Panc1 (cell line): ENCODE measurements at regions not wholly inside any gene's neighbourhood (a gene's known extent, or its start where the extent isn't known, plus 50 kb on each side); places are given as distances from the start of the nearest gene placed in this dataset.

Experiments used
- ATAC-seq: fragments of 200-7000 bp; cut with Tn5 transposase; 2 replicates; pipeline ENCODE4 v1.9.1; 2020; ENCODE audit warnings: mild to moderate bottlenecking, moderate library complexity
- BruUV-seq: library from RNA; stranded (reverse); fragments of 400-500 nt; replicated peaks from 2 replicates; lab custom pipeline; 2021; lab: Mats Ljungman, UMichigan
- CTCF ChIA-PET: fragments of 300-600 bp; sonication (Branson Sonifier 250); formaldehyde crosslinking; loops from one replicate; lab custom pipeline; 2022; ENCODE audit warnings: antibody characterized with exemption; lab: Charles Lee
- POLR2A ChIA-PET: fragments of 300-600 bp; sonication (Branson Sonifier 250); formaldehyde crosslinking; loops from one replicate; lab custom pipeline; 2022; ENCODE audit warnings: antibody characterized with exemption; lab: Charles Lee
- DNase-seq: peaks from one replicate; pipeline ENCODE4 v3.0.0-alpha.2; 2010; ENCODE audit warnings: low read depth, low spot score
- H3K27ac ChIP-seq: 2 replicates; pipeline ENCODE4 v1.5.1; 2011; ENCODE audit warnings: mild to moderate bottlenecking, low read length, inconsistent platforms
- H3K27me3 ChIP-seq: fragments of 200-500 bp; sonication (Bioruptor generic); 2 replicates; pipeline ENCODE4 v1.6.0; 2014; ENCODE audit warnings: low read length, inconsistent platforms; ENCODE audit not compliant: control insufficient read depth, insufficient read depth
- H3K36me3 ChIP-seq: fragments of 200-500 bp; sonication (Bioruptor generic); 2 replicates; pipeline ENCODE4 v1.5.1; 2014; ENCODE audit warnings: inconsistent platforms, mild to moderate bottlenecking, low read length, moderate library complexity; ENCODE audit not compliant: control insufficient read depth, insufficient read depth
- H3K4me1 ChIP-seq: 2 replicates; pipeline ENCODE4 v1.5.1; 2011; ENCODE audit warnings: inconsistent platforms, mild to moderate bottlenecking, low read length, moderate library complexity; ENCODE audit not compliant: control insufficient read depth, insufficient read depth
- H3K4me3 ChIP-seq, 2 experiments: 2 replicates each; pipeline ENCODE4 v1.5.1; 2011 to 2012; ENCODE audit warnings: low read depth in 2 of 2, low read length in 2 of 2, mild to moderate bottlenecking in 2 of 2, inconsistent platforms in 1 of 2, moderate library complexity in 1 of 2
- H3K9me3 ChIP-seq: fragments of 200-500 bp; sonication (Bioruptor generic); 2 replicates; pipeline ENCODE4 v1.5.1; 2014; ENCODE audit warnings: low read depth, mild to moderate bottlenecking, inconsistent platforms, low read length, moderate library complexity; ENCODE audit not compliant: control insufficient read depth, insufficient read depth
- POLR2AphosphoS5 ChIP-seq: IDR thresholded peaks from 2 replicates; pipeline ENCODE4 v1.6.1; 2012; ENCODE audit warnings: mild to moderate bottlenecking, low read depth, low read length, moderate library complexity
- SIN3A ChIP-seq: IDR thresholded peaks from 2 replicates; pipeline ENCODE4 v1.6.1; 2012; ENCODE audit warnings: low read depth, mild to moderate bottlenecking, low read length, moderate library complexity, borderline replicate concordance; ENCODE audit not compliant: insufficient read depth
- TCF7L2 ChIP-seq: IDR thresholded peaks from 2 replicates; pipeline ENCODE4 v1.6.1; 2011; ENCODE audit warnings: mild to moderate bottlenecking, low read depth, low read length, inconsistent platforms
- in situ Hi-C: cut with HindIII; loops from 2 replicates; pipeline ENCODE4 v1.10.0; 2016; ENCODE audit warnings: low sequenced_read_pairs, low pct_unique_long_range_greater_than_20kb
- intact Hi-C: fragments of 100-400 bp; cut with micrococcal nuclease; formaldehyde crosslinking; loops from one replicate; pipeline ENCODE4 v1.10.0; 2022; ENCODE audit not compliant: unreplicated experiment
- TF ChIP-seq, protein P1 (sequence below), 2 experiments: IDR thresholded peaks; 2 replicates each; pipeline ENCODE4 v1.6.1; 2011 to 2012; ENCODE audit warnings: low read depth in 2 of 2, control low read depth in 1 of 2, low read length in 1 of 2, mild to moderate bottlenecking in 1 of 2, moderate library complexity in 1 of 2; ENCODE audit not compliant: insufficient read depth in 1 of 2
- TF ChIP-seq, protein P2 (sequence below): fragments of 450-650 bp; IDR thresholded peaks from 2 replicates; pipeline ENCODE4 v1.5.1; 2017; ENCODE audit warnings: mild to moderate bottlenecking

GRCh38 chr10:131555406-131555805 is 243.9 kb upstream of the TCERG1L start:
- H3K4me3 ChIP-seq, result no peak overlapping the region
- TF ChIP-seq SIN3A (no peak), TCF7L2 (no peak), POLR2AphosphoS5 (no peak)
- TF ChIP-seq, protein P1, sequence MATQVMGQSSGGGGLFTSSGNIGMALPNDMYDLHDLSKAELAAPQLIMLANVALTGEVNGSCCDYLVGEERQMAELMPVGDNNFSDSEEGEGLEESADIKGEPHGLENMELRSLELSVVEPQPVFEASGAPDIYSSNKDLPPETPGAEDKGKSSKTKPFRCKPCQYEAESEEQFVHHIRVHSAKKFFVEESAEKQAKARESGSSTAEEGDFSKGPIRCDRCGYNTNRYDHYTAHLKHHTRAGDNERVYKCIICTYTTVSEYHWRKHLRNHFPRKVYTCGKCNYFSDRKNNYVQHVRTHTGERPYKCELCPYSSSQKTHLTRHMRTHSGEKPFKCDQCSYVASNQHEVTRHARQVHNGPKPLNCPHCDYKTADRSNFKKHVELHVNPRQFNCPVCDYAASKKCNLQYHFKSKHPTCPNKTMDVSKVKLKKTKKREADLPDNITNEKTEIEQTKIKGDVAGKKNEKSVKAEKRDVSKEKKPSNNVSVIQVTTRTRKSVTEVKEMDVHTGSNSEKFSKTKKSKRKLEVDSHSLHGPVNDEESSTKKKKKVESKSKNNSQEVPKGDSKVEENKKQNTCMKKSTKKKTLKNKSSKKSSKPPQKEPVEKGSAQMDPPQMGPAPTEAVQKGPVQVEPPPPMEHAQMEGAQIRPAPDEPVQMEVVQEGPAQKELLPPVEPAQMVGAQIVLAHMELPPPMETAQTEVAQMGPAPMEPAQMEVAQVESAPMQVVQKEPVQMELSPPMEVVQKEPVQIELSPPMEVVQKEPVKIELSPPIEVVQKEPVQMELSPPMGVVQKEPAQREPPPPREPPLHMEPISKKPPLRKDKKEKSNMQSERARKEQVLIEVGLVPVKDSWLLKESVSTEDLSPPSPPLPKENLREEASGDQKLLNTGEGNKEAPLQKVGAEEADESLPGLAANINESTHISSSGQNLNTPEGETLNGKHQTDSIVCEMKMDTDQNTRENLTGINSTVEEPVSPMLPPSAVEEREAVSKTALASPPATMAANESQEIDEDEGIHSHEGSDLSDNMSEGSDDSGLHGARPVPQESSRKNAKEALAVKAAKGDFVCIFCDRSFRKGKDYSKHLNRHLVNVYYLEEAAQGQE (IDR thresholded peaks at IDR 0.05; ENCODE audit: insufficient read depth in 1 of 2, low read depth in 2 of 2, low read length in 1 of 2), result no peak
- TF ChIP-seq, protein P2, sequence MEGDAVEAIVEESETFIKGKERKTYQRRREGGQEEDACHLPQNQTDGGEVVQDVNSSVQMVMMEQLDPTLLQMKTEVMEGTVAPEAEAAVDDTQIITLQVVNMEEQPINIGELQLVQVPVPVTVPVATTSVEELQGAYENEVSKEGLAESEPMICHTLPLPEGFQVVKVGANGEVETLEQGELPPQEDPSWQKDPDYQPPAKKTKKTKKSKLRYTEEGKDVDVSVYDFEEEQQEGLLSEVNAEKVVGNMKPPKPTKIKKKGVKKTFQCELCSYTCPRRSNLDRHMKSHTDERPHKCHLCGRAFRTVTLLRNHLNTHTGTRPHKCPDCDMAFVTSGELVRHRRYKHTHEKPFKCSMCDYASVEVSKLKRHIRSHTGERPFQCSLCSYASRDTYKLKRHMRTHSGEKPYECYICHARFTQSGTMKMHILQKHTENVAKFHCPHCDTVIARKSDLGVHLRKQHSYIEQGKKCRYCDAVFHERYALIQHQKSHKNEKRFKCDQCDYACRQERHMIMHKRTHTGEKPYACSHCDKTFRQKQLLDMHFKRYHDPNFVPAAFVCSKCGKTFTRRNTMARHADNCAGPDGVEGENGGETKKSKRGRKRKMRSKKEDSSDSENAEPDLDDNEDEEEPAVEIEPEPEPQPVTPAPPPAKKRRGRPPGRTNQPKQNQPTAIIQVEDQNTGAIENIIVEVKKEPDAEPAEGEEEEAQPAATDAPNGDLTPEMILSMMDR, result no peak
- H3K27me3 ChIP-seq, result peaks cover 48% of the 10 kb centered on the region
- ChIA-PET POLR2A (no interaction called here), CTCF (no interaction called here)
- H3K9me3 ChIP-seq, result no peaks in the 10 kb centered on the region
- H3K36me3 ChIP-seq, result no peaks in the 10 kb centered on the region
- in situ Hi-C loops (no loop called here), intact Hi-C loops (loop anchor here (10.0 kb wide), 1 partner anchor 289 kb away; no protein-coding TSS in a partner anchor)
- H3K27ac ChIP-seq, result no peak overlapping the region
- DNase-seq (no peak), ATAC-seq (no peak)
- H3K4me1 ChIP-seq, result no peaks in the 10 kb centered on the region; the same call in 1 of the 2 replicates
- no TSS peak for BruUV-seq

DNA sequence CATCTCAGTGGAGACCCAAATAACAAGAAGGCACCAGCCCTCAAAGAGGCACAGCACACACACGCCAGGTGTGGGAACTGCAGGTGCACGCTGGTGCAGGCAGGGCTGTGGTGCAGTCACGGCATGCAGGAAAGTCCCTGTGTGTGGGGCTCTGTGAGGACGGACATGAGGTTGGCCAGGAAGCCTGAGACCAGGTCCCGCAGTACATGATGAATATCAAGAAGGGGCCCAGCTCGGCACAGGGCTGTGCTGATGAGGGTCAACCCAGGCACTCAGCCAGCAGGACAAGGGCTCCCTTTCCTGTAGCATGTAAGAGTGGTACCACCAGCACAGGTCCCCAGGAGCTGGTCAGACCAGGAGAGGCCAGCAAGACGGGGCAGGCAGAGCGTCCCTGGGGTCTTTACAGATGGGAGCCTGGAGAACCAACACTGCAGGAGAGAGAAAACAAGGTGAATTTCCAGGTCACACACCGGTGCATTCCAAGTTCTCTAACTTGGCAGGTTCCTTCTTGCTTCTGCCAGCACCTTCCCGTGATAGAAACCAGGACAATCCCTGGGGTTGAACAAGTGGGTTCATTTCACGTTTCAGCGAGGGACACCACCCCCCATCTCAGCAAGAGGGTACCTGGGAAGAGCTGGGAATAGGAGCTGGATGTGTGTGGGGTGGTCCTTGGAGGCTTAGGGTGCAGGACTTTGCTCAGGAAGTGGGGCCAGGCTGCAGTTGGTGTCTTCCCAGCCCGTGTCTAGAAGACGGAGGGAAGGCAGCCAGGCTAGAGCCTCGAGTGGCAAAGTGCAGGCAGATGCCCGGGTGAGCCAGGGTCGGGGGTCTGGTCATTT is 244.8 kb upstream of the TCERG1L start:
- H3K9me3 ChIP-seq, result no peaks in the 10 kb centered on the region
- peaks cover 42% of the 10 kb centered on the region for H3K27me3 ChIP-seq
- in situ Hi-C loops, result no loop called here
- ChIA-PET CTCF (interaction anchor here (0.6 kb wide), 1 partner anchor 13 kb away, joined by 3 read pairs; no protein-coding TSS in a partner anchor), POLR2A (no interaction called here)
- ATAC-seq, result no peak
- no peak for DNase-seq
- no peaks in the 10 kb centered on the region; the same call in 1 of the 2 replicates for H3K4me1 ChIP-seq
- H3K36me3 ChIP-seq, result no peaks in the 10 kb centered on the region
- intact Hi-C loops, result loop anchor here (10.0 kb wide), 1 partner anchor 289 kb away; no protein-coding TSS in a partner anchor
- H3K4me3 ChIP-seq, result no peak overlapping the region
- BruUV-seq, result no TSS peak
- TF ChIP-seq POLR2AphosphoS5 (no peak), SIN3A (no peak), TCF7L2 (no peak)
- TF ChIP-seq, protein P1 (IDR thresholded peaks at IDR 0.05; ENCODE audit: insufficient read depth in 1 of 2, low read depth in 2 of 2, low read length in 1 of 2), result no peak
- TF ChIP-seq, protein P2, result no peak
- H3K27ac ChIP-seq, result no peak overlapping the region
